Ishikawa (cell line): ENCODE measurements at regions not wholly inside any gene's neighbourhood (a gene's known extent, or its start where the extent isn't known, plus 50 kb on each side); places are given as distances from the start of the nearest gene placed in this dataset.

Source experiments
- CREB1 ChIP-seq: IDR thresholded peaks from 2 replicates; pipeline ENCODE4 v1.6.1; 2012; ENCODE audit warnings: low read depth
- EP300 ChIP-seq: IDR thresholded peaks from 2 replicates; pipeline ENCODE4 v1.6.1; 2012; ENCODE audit warnings: borderline replicate concordance
- TEAD4 ChIP-seq: IDR thresholded peaks from 2 replicates; pipeline ENCODE4 v1.6.1; 2012
- YY1 ChIP-seq: IDR thresholded peaks from 2 replicates; pipeline ENCODE4 v1.6.1; 2012; ENCODE audit warnings: low read depth

- TF ChIP-seq EP300: no peak
- TF ChIP-seq CREB1: no peak
- TF ChIP-seq TEAD4: no peak
- no peak for TF ChIP-seq YY1
These were observed 159.3 kb upstream of the SLC8A1 start for GRCh38 chr2:40611196-40611595.
